ENCODE measurements at regions not wholly inside any gene's neighbourhood (a gene's known extent, or its start where the extent isn't known, plus 50 kb on each side); places are given as distances from the start of the nearest gene placed in this dataset.

DNA sequence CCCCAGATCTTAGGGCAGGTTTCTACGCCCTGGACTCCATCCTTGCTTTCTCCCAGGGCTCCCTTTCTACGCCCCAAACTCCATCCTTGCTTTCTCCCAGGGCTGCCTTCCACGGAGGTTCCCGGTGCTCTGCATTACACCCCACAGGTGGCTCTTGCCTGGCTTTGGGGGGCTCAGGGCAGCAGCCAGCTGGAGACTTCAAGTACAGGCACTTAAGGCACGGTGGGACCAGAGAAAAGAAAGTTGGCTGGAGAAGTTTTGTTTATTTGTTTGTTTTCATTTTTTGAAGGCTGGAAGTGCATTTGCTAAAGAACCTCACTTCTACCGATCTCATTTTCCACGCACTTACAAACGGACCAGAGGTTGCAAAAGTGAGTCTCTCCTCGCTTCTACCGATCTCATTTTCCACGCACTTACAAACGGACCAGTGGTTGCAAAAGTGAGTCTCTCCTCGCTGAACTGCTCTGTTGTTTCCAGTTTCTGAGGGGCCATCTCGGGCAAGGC, 103.8 kb upstream of the MED13L start:
- no peak for DNase-seq (ENCODE audit: extremely low read depth in 1 of 2, low read depth in 1 of 2)

DNA sequence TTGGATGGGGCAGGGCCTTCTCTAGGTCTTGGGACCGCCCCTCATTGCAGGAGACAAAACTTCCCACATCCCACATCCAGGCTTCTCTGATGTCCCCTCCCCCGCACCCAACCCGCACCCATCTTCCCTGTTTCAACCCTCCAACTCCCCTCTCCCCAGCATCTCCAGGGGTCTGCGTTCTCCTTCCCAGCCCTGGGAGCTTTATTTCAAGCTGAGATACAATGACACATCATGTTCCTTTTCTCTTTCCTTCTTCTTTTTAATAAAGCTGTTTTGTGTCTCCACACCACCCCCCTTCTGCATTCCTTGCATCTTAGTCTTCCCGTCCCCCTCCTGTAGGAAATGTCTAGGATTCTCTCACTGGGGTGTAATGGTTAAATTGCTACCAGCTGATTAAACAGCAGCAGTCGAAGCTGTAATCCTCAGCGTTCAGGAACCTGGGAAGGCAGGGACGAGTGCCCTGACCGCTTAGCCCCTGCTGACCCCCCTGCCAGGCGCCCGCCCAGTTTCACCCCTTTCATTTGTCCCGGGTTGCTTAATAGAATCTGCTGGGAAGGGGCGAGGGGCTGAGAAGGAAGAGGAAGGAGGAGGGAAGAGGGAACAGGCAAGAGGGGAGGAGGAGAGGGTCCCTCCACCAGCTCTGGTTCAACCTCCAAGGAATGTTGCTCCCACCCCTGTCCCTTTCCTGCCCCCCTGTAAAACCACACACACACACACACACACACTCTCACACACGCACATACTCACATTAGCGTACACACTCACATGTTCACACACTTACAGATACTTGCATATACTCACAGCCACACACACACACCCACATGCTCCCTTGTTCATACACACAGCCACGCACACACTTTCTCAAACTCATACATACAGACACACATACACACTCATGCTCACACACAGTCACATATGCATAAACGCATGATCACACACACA, 104.5 kb upstream of the MED13L start:
- DNase-seq (ENCODE audit: extremely low read depth in 1 of 2, low read depth in 1 of 2), result no peak

DNA sequence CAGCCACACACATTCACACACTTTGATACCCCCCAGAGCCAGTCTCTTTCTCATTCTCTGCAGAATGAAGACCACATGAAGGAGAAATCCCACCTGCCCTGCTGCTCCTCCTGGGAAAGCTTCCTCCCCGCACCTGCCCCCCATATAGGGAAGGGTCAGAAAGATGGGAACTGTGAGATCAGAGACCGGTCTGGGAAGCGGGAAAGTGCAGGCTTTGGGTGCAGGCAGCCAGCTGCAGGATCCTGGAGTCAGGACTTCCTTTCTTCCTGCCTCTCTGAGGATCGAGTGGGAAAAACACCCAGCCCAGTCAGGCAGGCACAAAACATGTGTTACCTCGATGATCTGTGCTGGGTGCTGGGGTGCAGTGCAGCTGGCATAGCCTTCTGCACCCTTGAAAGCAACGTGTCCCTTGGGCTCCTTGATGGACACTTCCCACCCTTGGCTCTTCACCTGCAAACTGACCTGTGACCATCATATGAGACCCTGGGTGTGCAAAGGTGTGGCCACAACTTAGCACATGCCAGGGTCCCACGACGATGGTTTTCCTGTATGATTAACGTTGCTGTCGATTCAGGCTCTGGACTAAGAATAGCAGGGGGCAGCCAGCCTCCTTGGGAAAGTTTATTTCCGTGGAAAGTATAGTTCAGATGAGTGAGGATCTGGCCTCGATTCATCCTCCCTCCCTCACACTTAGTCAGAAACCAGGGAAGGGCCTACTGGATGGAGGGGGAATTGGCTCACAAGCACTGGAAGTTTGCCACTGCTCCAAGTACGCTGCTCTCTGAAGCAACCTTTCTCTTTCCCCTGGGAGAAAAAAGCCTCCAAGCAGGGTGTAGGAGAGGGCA, 105.4 kb upstream of the MED13L start:
- DNase-seq (ENCODE audit: extremely low read depth in 1 of 2, low read depth in 1 of 2), result no peak

DNA sequence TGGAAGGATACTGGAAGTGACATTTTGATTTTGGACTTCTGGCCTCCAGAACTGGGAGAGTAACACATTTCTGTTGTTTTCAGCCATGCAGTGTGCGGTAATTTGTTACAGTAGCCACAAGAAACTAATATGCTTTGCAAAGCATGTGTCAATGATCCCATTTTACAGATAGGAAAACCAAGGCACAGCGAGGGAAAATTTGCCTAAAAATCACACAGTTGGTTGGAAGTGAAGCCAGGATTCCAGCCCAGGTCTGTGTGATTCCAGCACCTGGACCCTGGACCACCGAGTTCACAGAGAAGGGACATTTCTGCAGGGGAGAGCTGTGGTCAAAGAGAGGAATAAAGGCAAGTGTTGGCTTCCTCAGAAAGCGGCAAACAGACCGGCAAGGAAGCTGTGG, 106.7 kb upstream of the MED13L start:
- no peak for DNase-seq (ENCODE audit: extremely low read depth in 1 of 2, low read depth in 1 of 2)

DNA sequence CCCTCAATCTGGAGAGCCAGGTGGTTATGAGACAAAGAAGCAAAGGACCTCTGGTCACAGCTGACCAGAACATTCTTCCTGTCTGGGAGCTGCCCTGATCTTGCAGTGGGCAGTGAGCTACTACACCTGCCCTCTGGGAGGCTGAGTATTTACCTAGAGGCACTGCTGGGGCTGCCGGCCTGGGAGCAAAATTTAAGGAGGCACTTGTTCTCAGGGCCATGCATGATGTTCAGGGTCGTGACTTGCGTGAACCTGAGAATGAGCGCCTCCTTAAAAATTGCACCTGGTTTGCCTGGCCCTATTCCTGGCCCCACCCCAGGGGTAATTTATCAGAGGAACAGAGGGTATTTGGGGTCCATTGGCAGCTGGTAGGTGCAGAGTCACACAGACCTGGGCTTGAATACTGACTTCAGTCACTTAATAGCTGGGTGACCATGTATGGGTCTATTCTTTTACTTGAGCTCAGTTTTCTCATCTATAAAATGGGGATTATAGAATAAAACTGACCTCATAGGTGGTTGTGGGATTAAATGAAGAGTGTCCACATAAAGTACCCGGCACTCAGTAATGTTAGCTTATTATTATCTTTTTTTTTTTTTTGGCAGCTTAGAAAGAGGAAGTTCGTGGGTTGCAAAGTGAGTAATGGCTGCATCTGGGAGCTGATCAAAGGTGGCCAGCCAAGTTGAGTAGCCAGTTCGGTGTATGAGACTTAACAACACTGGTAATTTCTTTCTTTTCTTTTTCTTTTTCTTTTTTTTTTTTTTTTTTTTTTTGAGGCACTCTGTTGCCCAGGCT, 107.4 kb upstream of the MED13L start:
- DNase-seq (ENCODE audit: extremely low read depth in 1 of 2, low read depth in 1 of 2), result no peak

DNA sequence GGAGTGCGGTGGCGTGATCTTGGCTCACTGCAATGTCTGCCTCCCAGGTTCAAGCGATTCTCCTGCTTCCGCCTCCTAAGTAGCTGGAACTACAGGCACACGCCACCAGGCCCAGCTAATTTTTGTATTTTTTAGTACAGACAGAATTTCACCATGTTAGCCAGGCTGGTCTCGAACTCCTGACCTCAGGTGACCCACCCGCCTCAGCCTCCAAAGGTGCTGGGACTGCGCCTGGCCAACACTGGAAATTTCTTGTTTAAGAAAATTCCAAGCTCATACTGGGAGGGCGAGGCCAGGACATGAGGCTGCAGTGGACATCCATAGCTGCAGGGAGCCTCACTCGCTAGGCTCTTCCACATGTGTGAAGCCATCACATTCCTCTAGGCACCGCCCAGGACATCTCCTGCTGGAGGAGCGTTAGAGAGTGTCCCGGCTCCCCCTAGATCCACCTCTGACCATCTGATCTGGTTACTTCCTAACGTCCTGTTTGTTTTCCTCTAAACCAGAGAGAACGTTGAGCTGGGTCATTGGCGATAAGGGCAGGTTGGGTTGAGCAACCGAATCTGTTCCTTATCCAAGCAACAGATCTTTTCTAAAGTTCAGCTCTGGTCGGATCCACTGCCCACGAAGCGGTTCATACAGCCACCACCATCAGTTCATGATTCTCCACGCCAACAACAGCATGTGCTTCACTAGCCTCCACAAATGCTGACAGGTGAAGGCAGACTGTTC, 108.2 kb upstream of the MED13L start:
- DNase-seq (ENCODE audit: extremely low read depth in 1 of 2, low read depth in 1 of 2), result no peak

DNA sequence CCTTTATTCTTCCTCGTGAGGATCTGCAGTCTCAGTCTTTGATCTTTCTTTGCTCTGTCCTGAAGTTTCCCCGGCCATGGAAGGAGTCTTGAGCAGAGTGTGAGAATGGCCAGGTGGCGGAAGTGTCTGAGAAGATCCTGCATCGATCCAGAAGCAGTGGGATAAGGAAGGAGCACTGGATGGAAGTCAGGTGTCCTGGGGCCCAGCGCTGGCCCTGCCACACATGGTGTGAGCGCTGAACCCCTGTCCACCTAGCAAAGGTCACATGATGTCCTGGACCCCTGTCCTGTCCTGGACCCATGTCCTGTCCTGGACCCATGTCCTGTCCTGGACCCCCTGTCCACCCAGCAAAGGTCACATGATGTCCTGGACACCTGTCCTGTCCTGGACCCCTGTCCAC, 111.8 kb upstream of the MED13L start:
- no peak for DNase-seq (ENCODE audit: extremely low read depth in 1 of 2, low read depth in 1 of 2)

DNA sequence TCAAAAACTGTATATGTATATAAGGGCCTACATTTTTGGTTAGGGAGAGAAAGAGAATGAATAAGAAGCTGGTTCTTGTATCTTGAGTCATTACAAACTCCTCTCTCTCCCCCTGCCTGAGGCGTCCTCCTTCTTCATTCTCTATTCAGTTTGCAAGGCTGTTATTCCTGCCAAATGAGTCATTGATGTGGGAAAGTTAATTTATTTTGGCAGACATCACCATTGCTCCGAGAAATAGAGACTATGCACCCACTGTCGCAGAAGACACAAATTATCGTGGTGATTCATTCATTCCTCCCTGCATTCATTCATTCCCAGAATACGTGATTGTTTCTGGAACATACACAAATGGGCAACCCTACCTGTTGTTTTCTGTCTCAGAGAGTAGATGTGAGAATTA, 112.5 kb upstream of the MED13L start:
- no peak for DNase-seq (ENCODE audit: extremely low read depth in 1 of 2, low read depth in 1 of 2)

DNA sequence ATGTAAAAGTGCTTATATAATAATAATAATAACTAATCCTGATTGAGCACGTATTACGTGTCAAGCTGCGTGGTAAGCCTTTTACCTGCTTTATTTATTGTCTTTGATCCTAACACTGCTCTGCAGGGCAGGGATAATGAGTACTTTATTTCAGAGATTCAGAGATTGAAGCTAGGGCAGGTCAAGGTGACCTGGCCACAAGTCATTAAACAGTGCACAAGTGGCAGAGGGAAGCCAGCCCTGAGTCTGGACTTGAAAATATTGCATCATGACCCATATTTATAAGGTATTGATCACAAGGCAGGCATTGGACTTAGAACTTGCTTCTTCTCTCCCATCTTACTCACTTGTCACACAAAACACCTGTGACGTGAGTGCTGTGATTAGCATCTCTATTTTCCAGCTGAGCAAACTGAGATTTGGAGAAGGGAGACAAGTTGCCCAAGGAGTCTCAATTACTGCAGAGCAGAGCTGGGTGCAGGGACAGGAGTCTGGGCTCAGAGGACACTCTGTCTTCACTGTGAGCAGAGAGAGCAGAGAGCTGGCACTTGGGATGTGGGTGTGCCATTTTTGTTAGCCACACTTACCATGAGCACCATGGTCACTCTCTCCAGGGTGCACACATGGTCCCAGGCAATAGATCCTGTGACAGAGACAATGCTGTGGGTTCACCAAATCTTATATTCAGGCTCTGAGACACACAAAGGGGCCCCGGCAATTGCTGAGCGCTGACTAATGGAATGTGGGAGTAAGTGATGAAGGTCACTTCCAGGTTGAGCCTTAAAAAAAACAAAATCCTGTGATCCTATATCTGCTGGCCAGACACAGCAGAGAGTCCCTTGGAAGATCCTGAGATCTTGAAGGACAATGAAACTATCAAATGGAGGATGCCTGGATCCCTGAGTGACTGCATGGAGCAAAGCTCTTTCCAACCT, 113.2 kb upstream of the MED13L start:
- DNase-seq (ENCODE audit: extremely low read depth in 1 of 2, low read depth in 1 of 2), result no peak

DNA sequence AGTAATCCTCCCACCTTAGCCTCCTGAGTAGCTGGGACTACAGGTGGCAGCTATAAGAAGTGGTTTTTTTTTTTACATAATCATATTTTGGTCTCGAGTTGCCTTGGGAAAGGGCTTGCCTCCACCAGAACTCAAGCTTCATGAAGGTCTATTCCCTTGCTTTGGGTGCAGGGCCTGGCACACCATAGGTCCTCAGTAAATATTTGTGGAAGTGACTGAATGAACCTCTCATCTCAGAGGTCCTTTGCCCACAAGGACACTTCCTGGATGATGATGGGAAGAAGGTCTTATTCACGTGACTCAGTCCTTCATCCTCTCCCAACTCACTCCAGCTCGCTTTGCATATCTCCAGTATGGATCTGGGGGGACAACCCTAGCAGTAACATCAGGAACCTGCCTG, 114.0 kb upstream of the MED13L start:
- no peak for DNase-seq (ENCODE audit: extremely low read depth in 1 of 2, low read depth in 1 of 2)

DNA sequence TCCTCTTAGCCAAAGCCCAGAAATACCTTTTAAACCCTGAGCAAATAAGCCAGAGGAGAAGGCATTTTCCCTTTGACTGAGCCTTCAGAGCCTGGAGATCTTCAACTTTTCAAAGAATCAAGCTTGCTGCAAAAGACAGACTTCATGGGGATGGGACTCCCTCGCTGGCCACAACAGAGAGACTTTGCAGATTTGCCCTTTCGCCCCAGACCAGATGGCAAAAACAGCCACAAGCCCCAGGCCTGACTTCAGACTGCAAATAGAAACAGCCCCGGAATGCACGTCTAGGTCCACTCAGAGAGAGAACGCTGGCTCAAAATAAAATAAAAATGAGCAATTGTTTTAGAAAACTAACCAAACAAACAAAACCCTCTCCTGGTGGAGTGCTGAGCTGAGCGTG, 114.6 kb upstream of the MED13L start:
- DNase-seq (ENCODE audit: extremely low read depth in 1 of 2, low read depth in 1 of 2), result no peak

DNA sequence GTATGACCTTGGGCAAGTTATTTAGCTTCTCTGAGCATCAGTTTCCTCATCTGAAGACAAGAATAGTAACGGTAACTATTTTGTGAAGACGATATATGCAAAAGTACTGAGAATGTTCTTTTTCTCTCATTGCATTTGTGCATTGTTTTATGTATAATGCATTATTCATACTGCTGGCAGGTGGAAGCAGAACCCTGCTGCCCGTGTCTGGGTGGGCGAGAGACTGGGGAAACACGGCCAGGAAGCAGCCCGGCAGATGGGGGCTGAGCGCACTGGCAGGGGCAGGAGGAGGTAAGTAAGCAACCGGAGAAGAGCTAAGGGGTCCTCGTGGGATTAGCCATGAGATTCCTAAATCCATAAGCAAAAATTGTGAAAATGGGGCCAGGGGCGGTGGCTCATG, 115.8 kb upstream of the MED13L start:
- no peak for DNase-seq (ENCODE audit: extremely low read depth in 1 of 2, low read depth in 1 of 2)

DNA sequence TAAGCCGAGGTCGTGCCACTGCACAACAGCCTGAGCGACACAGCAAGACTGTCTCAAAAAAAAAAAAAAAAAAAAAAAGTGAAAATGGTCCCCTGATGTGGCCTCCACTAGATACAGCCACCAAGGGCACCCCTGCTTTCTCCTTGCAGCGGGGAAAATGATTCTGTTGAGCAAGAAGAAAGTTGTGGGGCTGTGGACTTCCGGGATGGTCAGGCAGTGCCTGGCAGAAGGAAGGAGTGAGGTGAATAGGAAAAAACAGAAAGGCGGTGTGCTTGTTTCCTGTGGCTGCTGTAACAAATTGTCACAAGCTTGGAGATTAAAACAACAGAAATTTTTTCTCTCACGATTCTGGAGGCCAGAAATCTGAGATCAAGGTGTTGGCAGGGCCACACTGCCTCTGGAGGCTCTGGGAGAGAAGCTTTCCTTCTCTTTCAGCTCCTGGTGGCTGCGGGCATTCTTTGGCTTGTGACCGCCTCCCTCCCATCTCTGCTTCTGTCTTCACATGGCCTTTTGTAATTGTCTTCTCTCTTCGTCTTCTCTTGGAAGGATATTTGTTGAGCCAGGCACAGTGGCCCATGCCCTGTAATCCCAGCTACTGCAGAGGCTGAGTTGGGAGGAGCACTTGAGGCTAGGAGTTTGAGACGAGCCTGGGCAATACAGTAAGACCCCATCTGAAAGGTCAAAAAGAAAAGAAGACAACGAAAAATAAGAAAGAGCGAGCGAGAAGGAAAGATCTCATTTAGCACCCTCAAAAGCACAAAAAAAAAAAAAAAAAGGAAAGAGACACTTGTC, 116.6 kb upstream of the MED13L start:
- no peak for DNase-seq (ENCODE audit: extremely low read depth in 1 of 2, low read depth in 1 of 2)

DNA sequence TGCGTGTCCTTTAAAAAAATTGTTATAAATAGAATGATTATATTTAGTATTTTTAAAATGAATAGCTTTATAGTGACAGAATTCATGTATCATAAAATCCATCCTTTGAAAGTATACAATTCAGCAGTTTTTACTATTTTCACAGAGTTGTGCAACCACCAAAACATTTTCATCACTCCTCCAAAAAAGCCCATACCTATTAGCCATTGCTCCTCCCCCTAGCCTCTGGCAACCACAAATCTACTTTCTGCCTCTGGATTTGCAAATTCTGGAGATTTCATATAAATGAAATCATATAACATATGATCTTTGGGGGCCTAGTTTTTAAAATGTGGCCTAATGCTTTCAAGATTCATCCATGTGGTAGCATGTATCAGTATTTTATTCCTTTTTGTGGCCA, 117.9 kb upstream of the MED13L start:
- DNase-seq (ENCODE audit: extremely low read depth in 1 of 2, low read depth in 1 of 2), result no peak

DNA sequence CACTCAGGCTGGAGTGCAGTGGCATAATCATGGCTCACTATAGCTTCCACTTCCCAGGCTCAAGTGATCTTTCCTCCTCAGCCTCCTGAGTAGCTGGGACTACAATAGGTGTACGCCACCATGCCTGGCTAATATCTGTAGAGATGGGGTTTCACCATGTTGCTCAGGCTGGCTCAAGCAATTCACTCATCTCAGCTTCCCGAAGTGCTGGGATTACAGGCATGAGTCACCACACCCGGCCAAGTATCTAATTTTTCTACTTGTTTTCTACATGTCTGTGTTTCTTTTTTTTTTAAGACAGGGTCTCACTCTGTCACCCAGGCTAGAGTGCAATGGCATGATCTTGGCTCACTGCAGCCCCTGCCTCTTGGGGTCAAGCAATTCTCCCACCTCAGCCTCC, 119.7 kb upstream of the MED13L start:
- DNase-seq (ENCODE audit: extremely low read depth in 1 of 2, low read depth in 1 of 2), result no peak

DNA sequence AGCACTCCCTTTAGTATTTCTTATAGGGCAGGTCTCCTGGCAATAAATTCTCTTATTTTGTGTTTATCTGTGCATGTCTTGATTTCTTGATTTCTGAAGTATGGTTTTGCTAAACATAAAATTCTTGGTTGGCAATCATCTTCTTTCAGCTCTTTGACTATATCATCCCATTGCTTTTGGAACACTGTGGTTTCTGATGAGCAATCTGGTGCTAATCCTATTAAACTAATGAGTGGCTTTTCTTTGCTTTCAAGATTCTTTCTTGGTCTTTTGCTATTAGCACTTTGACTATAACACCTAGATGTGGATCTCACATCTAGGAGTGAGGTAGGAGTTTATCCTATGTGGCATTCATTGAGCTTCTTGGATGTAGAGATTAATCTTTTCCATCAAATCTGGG, 120.7 kb upstream of the MED13L start:
- no peak for DNase-seq (ENCODE audit: extremely low read depth in 1 of 2, low read depth in 1 of 2)

DNA sequence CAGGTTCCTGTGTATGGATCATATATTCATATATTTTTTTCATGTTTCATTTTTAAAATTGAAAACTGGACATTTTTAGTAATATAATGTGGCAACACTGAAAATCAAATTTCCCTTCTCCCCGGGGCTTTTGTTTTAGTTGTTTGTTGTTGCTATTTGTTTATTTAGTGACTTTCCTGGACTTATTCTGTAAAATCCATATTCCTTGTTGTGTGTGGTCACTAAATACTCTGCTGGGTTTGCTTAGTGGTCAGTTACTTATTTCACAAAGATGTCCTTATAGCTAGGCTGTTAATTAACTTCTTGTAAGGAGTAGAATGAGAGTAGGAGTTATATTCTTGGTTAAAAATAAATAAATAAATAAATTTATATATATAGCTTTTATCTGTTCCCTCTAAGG, 121.6 kb upstream of the MED13L start:
- DNase-seq (ENCODE audit: extremely low read depth in 1 of 2, low read depth in 1 of 2), result no peak

DNA sequence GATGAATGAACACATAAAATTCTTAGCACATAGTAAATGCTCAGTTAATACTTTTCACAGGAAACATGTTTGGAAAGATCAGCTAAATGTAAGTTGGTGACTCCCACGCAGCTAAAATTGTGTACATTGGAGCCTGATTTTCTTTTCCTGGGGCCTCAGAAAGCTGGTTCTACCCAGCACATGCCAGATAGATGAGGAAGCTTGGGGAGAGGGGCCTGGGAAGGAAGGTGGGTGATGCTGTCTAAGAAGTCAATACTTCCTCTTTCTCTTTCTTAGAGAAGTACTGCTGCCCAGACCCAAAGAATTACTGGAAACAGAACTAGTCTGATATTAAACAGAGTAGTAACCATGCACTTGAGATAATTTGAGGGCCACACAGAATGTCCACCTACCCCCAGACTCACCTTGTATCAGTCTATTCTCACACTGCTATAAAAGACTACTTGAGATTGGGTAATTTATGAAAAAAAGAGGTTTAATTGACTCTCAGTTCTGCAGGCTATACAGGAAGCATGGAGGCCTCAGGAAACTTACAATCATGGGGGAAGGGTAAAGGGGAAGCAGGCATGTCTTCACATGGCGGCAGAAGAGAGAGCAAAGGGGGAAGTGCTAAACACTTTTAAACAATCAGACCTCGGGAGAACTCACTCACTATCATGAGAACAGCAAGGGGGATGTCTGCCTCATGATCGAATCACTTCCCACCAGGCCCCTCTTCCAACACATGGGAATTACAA, 123.3 kb upstream of the MED13L start:
- no peak for DNase-seq (ENCODE audit: extremely low read depth in 1 of 2, low read depth in 1 of 2)
